K562 (cell line): ENCODE measurements at regions not wholly inside any gene's neighbourhood (a gene's known extent, or its start where the extent isn't known, plus 50 kb on each side); places are given as distances from the start of the nearest gene placed in this dataset.

ENCODE experiments used
- ATAC-seq: fragments of 200-7000 bp; cut with Tn5 transposase; 3 replicates; pipeline ENCODE4 v1.9.1; 2020; ENCODE audit warnings: moderate library complexity
- BruUV-seq: library from RNA; stranded (reverse); fragments of 400-500 nt; replicated peaks from 2 replicates; lab custom pipeline; 2021; lab: Mats Ljungman, UMichigan
- CTCF ChIA-PET: fragments of 300-600 bp; formaldehyde crosslinking; extraction: SDS; loops from one replicate; lab custom pipeline; 2021; ENCODE audit warnings: low intra/inter-chr PET ratio; lab: Yijun Ruan, JAX
- POLR2A ChIA-PET: fragments of 300-600, 350-650 bp; sonication (Branson Sonifier 250); formaldehyde crosslinking; extraction: SDS; loops from one replicate; lab custom pipeline; 2021; ENCODE audit warnings: antibody characterized with exemption, inconsistent platforms; lab: Yijun Ruan, JAX
- DNase-seq, 4 experiments: peaks; one replicate each; pipeline versions ENCODE4 v3.0.0 to v3.0.0-alpha.2; 2011 to 2018; ENCODE audit warnings: low spot score in 3 of 4, mixed read lengths in 3 of 4; ENCODE audit errors: extremely low read depth in 1 of 4
- FAIRE-seq: peaks from 2 replicates; lab custom pipeline; 2011; peaks lifted over from hg19 to GRCh38; lab: Jason Lieb, UNC
- H2AFZ ChIP-seq: 2 replicates; pipeline ENCODE4 v1.6.0; 2011; ENCODE audit warnings: low read depth, low read length, control low read depth, inconsistent platforms
- H3K27ac ChIP-seq: fragments of 200-600 bp; 3 replicates; pipeline ENCODE4 v1.8.0; 2011; ENCODE audit warnings: low read depth, mild to moderate bottlenecking, control low read depth, inconsistent platforms, low read length, moderate library complexity, mixed read lengths; ENCODE audit errors: extremely low read depth
- H3K27me3 ChIP-seq, 2 experiments: fragments of 300-600 bp in 1 of 2; 2 replicates in 1 of 2; 3 replicates in 1 of 2; pipeline versions ENCODE4 v1.6.0 to v1.8.0; 2011; ENCODE audit warnings: inconsistent platforms in 2 of 2, low read length in 2 of 2, mild to moderate bottlenecking in 1 of 2, mixed read lengths in 1 of 2, moderate library complexity in 1 of 2; ENCODE audit not compliant: control insufficient read depth in 2 of 2, insufficient read depth in 2 of 2
- H3K36me3 ChIP-seq: fragments of 300-600 bp; 3 replicates; pipeline ENCODE4 v1.8.0; 2011; ENCODE audit warnings: mild to moderate bottlenecking, low read length, inconsistent platforms; ENCODE audit not compliant: control insufficient read depth, insufficient read depth
- H3K4me1 ChIP-seq, 2 experiments: fragments of 200-600 bp in 1 of 2; replicated peaks in 1 of 2; 2 replicates in 1 of 2; 3 replicates in 1 of 2; pipeline versions ENCODE4 v1.5.1 to v1.8.0; 2011; ENCODE audit warnings: inconsistent platforms in 2 of 2, low read length in 2 of 2, mild to moderate bottlenecking in 1 of 2, mixed read lengths in 1 of 2, moderate library complexity in 1 of 2; ENCODE audit not compliant: control insufficient read depth in 2 of 2, insufficient read depth in 2 of 2
- H3K4me2 ChIP-seq: 2 replicates; pipeline ENCODE4 v1.6.1; 2011; ENCODE audit warnings: low read length, control low read depth, inconsistent platforms, mixed read lengths; ENCODE audit not compliant: insufficient read depth
- H3K4me3 ChIP-seq: fragments of 200-600 bp; sonication (generic), shearing (Covaris generic); 2 replicates; pipeline ENCODE4 v1.5.1; 2016; ENCODE audit warnings: control low read depth, inconsistent platforms
- H3K79me2 ChIP-seq: fragments of 200-600 bp; 3 replicates; pipeline ENCODE4 v1.8.0; 2011; ENCODE audit warnings: low read length, inconsistent platforms; ENCODE audit not compliant: control insufficient read depth, insufficient read depth
- H3K9ac ChIP-seq, 2 experiments: 2 replicates each; pipeline versions ENCODE4 v1.6.0 to v1.6.1; 2011; ENCODE audit warnings: low read depth in 2 of 2, low read length in 2 of 2, control low read depth in 1 of 2, inconsistent platforms in 1 of 2, mild to moderate bottlenecking in 1 of 2, mixed read lengths in 1 of 2; ENCODE audit not compliant: insufficient read depth in 1 of 2
- H3K9me1 ChIP-seq: one replicate; pipeline ENCODE4 v1.6.0; 2011; ENCODE audit warnings: inconsistent platforms, mild to moderate bottlenecking, low read length, moderate library complexity; ENCODE audit not compliant: control insufficient read depth, insufficient read depth
- H3K9me3 ChIP-seq: replicated peaks from 2 replicates; pipeline ENCODE4 v1.5.1; 2011; ENCODE audit warnings: low read depth, low read length, inconsistent platforms; ENCODE audit not compliant: control insufficient read depth, insufficient read depth
- H4K20me1 ChIP-seq: replicated peaks from 2 replicates; pipeline ENCODE4 v1.6.1; 2011; ENCODE audit warnings: low read length, inconsistent platforms, mixed read lengths; ENCODE audit not compliant: control insufficient read depth, insufficient read depth
- C11orf30 ChIP-seq: fragments of 450-650 bp; IDR thresholded peaks from 2 replicates; pipeline ENCODE4 v1.6.1; 2016; ENCODE audit warnings: low read depth, mild to moderate bottlenecking
- CBFB ChIP-seq: sonication (generic); formaldehyde crosslinking; IDR thresholded peaks from 2 replicates; pipeline ENCODE4 v1.4.0; 2020; ENCODE audit warnings: mild to moderate bottlenecking, missing genetic modification reagents
- DNMT1 ChIP-seq: fragments of 450-650 bp; IDR thresholded peaks from 2 replicates; pipeline ENCODE4 v1.6.1; 2016; ENCODE audit warnings: antibody characterized with exemption, mild to moderate bottlenecking
- EP400 ChIP-seq: fragments of 450-650 bp; IDR thresholded peaks from 2 replicates; pipeline ENCODE4 v1.6.1; 2017; ENCODE audit warnings: antibody characterized with exemption, mild to moderate bottlenecking, moderate library complexity
- GTF2B ChIP-seq: IDR thresholded peaks from 2 replicates; pipeline ENCODE4 v1.6.1; 2011; ENCODE audit not compliant: insufficient read length; ENCODE audit errors: extremely low read depth
- KAT7 ChIP-seq: sonication (generic); formaldehyde crosslinking; IDR thresholded peaks from 2 replicates; pipeline ENCODE4 v1.8.0; 2022; ENCODE audit warnings: missing genetic modification reagents, mild to moderate bottlenecking, borderline replicate concordance
- L3MBTL2 ChIP-seq: fragments of 450-650 bp; IDR thresholded peaks from 2 replicates; pipeline ENCODE4 v1.6.1; 2016; ENCODE audit warnings: mild to moderate bottlenecking, moderate library complexity
- MAFF ChIP-seq: IDR thresholded peaks from 2 replicates; pipeline ENCODE4 v1.6.1; 2012; ENCODE audit warnings: low read length, improper control_type of control experiment
- MAFK ChIP-seq: IDR thresholded peaks from 2 replicates; pipeline ENCODE4 v1.6.1; 2011; ENCODE audit warnings: low read length, improper control_type of control experiment
- RAD21 ChIP-seq, 2 experiments: fragments of 250-450 bp in 1 of 2; fragments of 450-650 bp in 1 of 2; sonication (Bioruptor Pico) in 1 of 2; formaldehyde crosslinking in 1 of 2; IDR thresholded peaks in 1 of 2; conservative IDR thresholded peaks in 1 of 2; 2 replicates each; pipeline versions ENCODE4 v1.4.0 to v1.8.0; 2020 to 2022; ENCODE audit warnings: mild to moderate bottlenecking in 2 of 2, moderate library complexity in 1 of 2
- ZNF316 ChIP-seq: fragments of 450-650 bp; IDR thresholded peaks from 2 replicates; pipeline ENCODE4 v1.6.1; 2016
- in situ Hi-C: fragments of 300-500 bp; cut with MboI; formaldehyde crosslinking; loops from 4 replicates; pipeline ENCODE4 v1.15.0; 2018; ENCODE audit warnings: inconsistent platforms, mixed read lengths
- intact Hi-C: fragments of 100-400 bp; cut with micrococcal nuclease; formaldehyde crosslinking; loops from 2 replicates; pipeline ENCODE4 v1.14.2; 2022

- TF ChIP-seq GTF2B (no peak), L3MBTL2 (no peak), CBFB (CRISPR knock-in tag) (no peak), KAT7 (no peak), DNMT1 (no peak)
Measured at GRCh38 chr18:30150586-30151250, 891.8 kb downstream of the DSC3 start (continued).

- no peak overlapping the region for H3K9ac ChIP-seq
- H3K27ac ChIP-seq: no peak overlapping the region
- H3K36me3 ChIP-seq: no peaks in the 10 kb centered on the region
- H3K9me3 ChIP-seq: no peaks in the 10 kb centered on the region
- H3K27me3 ChIP-seq: no peaks in the 10 kb centered on the region
- DNase-seq (no peak), FAIRE-seq (no peak), ATAC-seq (no peak)
- no peak overlapping the region for H3K4me3 ChIP-seq
- in situ Hi-C loops (no loop called here), intact Hi-C loops (no loop called here)
- H2AFZ ChIP-seq: no peak overlapping the region
- CTCF ChIA-PET: no interaction called here
- H3K79me2 ChIP-seq: no peaks in the 10 kb centered on the region
- H3K9me1 ChIP-seq: no peaks in the 10 kb centered on the region
- BruUV-seq: no TSS peak
- TF ChIP-seq MAFF: peak; percentile 45
- TF ChIP-seq ZNF316: peak; percentile 66
- TF ChIP-seq C11orf30: peak; percentile 46; the same call in 1 of the 2 replicates
- TF ChIP-seq RAD21 (CRISPR knock-in tag; conservative IDR thresholded peaks at IDR 0.05 in 1 of 2, IDR thresholded peaks at IDR 0.05 in 1 of 2): no peak
- TF ChIP-seq MAFK: 0 out of 2 replicates have a peak, but pooled peaks have one; percentile 7
- TF ChIP-seq EP400: no peak
- H3K4me2 ChIP-seq: no peak overlapping the region
- no peaks in the 10 kb centered on the region for H3K4me1 ChIP-seq
- POLR2A ChIA-PET: no interaction called here
- H4K20me1 ChIP-seq: no peaks in the 10 kb centered on the region
Measured at GRCh38 chr18:30149585-30149984, 893.0 kb downstream of the DSC3 start.
